Cardiac fibroblast (primary cell): ENCODE measurements at regions not wholly inside any gene's neighbourhood (a gene's known extent, or its start where the extent isn't known, plus 50 kb on each side); places are given as distances from the start of the nearest gene placed in this dataset.
"Not testable (repeated sequence)": the region's sequence is repeated elsewhere in the genome, so short reads cannot be mapped to it uniquely, and the experiment has no call there.

Experiments
- DNase-seq, 2 donors: peaks; one replicate each; pipeline versions ENCODE4 v3.0.0 to v3.0.0-alpha.2; 2010; ENCODE audit warnings: low read depth in 2 of 2
- H3K4me3 ChIP-seq, 2 donors: replicated peaks in 1 of 2; 1 replicate in 1 of 2; 2 replicates in 1 of 2; pipeline ENCODE4 v1.5.1; 2011; ENCODE audit warnings: low read depth in 2 of 2, low read length in 2 of 2, mild to moderate bottlenecking in 2 of 2, moderate library complexity in 1 of 2
- TF ChIP-seq, protein P1 (sequence below): IDR thresholded peaks from one replicate; pipeline ENCODE4 v1.5.1; 2011; ENCODE audit warnings: low read depth, mild to moderate bottlenecking, low read length, inconsistent platforms

DNA sequence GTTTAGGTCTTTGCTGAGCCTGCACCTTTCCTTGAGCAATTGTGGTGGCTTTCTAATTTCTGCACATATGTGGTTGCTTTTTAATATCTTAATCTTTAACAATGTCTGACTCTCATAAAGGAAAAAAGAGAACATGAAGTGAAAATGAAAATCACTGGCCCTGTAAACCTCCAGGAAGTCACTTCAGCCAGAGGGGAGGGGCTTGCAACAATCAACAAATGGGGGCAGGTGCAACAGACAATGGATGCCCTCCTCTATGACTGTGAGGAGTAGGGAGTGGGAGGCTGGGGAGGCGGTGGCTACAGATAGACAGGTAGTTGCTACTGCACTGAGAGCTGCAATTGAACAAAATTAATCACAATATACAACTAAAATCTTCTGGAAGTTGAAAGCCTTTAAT lies 1377.4 kb downstream of the XPNPEP1 start:
- H3K4me3 ChIP-seq: no peak overlapping the region
- no peak for DNase-seq
- TF ChIP-seq, protein P1, sequence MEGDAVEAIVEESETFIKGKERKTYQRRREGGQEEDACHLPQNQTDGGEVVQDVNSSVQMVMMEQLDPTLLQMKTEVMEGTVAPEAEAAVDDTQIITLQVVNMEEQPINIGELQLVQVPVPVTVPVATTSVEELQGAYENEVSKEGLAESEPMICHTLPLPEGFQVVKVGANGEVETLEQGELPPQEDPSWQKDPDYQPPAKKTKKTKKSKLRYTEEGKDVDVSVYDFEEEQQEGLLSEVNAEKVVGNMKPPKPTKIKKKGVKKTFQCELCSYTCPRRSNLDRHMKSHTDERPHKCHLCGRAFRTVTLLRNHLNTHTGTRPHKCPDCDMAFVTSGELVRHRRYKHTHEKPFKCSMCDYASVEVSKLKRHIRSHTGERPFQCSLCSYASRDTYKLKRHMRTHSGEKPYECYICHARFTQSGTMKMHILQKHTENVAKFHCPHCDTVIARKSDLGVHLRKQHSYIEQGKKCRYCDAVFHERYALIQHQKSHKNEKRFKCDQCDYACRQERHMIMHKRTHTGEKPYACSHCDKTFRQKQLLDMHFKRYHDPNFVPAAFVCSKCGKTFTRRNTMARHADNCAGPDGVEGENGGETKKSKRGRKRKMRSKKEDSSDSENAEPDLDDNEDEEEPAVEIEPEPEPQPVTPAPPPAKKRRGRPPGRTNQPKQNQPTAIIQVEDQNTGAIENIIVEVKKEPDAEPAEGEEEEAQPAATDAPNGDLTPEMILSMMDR: no peak

DNA sequence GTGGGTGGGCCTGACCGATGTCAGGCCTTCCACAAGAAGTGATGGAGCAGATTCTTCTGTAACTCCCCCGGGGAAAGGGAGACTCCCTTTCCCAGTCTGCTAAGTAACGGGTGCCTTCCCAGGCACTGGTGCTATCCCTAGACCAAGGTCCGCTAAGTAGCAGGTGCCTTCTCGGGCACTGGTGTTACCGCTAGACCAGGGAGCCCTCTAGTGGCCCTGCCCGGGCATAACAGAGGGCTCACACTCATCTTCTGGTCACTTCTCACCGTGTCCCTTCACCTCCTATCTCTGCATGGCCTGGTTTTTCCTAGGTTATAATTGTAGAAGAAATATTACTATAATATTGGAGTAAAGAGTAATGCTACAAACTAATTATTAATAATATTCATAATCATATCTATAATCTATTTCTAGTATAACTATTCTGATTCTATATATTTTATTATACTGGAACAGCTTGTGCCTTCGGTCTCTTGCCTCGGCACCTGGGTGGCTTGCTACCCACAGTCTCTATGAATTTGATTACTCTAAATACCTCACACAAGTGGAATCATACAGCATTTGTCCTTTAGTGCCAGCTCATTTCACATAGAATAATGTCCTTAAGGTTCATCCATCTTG lies 1378.7 kb downstream of the XPNPEP1 start:
- TF ChIP-seq, protein P1: peak; percentile 96
- peak; percentile 59 to 65 for DNase-seq
- H3K4me3 ChIP-seq: no peak overlapping the region

DNA sequence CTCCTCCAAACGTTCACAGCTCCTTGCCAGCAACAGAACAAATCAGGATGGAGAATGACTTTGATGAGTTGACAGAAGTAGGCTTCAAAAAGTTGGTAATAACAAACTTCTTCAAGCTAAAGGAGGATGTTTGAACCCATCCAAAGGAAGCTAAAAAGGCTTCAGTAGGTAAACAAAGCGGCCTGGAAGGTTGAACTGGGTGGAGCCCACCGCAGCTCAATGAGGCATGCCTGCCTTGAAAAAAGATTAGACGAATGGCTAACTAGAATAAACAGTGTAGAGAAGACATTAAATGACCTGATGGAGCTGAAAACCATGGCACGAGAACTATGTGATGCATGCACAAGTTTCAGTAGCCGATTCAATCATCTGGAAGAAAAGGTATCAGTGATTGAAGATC lies 1369.0 kb upstream of the SORCS1 start:
- DNase-seq, H3K4me3 ChIP-seq: not testable (repeated sequence)

DNA sequence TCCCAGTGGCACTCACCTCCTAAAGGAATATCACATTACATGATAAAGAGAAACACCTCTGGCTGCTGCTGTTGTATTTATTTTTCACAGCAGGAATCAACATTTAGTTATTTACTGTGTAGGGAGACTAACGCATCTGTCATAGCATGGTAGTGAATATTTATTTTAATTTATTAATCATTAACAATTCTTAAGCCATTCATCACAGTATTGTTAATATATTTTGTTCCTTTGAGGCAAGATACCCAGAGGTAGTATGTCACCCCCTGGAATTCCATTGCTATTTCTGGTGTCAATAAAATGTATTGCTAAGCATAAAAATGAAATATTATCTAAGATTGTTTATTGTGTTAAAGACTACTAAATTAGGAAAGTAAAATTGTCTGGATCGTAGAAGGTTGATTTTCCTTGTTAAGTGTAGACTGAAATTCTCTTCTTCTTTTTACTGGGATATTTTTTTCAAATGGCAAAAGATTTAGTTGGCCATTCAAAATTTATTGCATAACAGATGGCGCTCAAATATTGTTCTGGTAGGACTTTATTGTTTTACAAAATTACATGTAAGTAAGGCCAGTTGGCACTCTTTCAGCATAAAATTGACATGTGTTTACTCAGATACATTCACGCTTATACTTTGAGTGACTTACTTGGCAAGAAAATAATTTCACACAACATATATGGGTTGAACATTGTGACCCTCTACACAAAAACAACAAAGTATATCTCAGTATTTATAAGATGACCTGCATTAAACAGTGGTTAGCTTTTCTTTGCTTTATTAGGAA lies 1358.7 kb upstream of the SORCS1 start:
- DNase-seq: no peak
- TF ChIP-seq, protein P1: no peak
- H3K4me3 ChIP-seq: no peak overlapping the region

DNA sequence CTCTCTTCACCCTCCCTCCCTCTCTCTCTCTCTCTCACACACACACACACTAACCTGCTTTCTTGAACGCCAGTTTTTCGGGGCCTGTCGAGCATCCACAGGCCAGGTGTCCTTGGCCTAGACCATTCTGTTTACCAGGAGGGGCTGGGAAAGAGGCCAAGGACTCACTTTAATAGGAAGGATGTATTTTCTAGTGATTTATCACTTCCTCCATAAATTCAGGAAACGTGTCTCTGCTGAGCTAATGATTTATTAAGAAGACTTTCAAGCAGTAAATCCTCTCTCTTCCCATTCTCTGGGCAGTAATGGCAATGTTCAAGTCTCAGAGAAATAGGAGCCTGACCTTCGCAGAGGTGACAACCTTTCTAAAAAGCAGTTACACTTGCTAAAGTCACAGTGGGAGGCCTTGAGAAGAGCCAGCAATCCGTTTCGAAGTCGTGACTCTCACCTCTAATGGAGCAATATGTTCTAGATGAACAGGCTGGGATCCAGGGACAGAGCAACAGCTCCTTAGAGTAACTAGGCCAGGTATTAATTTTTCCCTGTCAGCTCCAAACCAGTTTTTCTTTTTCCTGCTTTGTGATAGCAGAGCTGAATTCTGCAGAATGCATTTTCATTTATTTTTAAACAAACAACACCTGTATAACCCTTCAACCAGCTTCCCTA lies 1357.5 kb upstream of the SORCS1 start:
- H3K4me3 ChIP-seq: no peak overlapping the region
- TF ChIP-seq, protein P1: no peak
- no peak for DNase-seq

DNA sequence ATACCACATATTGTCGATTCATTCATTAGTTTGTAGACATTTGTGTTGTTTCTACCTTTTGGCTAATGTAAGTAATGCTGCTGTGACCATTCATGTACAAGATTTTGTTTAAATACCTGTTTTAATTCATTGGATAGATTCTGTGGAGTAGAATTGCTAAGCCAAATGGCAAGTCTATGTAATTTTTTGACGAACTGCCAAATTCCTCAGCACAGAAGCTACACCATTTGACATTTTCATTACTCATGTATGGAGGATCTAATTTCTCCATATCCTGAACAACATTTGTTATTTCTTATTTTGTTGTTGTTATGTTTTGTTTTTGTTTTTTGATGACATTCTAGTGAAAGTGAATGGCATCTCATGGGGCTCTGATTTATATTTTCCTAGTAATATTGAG lies 1351.3 kb upstream of the SORCS1 start:
- H3K4me3 ChIP-seq: no peak overlapping the region
- peak in 1 of 2 donors; percentile 1 for DNase-seq
- TF ChIP-seq, protein P1: no peak

DNA sequence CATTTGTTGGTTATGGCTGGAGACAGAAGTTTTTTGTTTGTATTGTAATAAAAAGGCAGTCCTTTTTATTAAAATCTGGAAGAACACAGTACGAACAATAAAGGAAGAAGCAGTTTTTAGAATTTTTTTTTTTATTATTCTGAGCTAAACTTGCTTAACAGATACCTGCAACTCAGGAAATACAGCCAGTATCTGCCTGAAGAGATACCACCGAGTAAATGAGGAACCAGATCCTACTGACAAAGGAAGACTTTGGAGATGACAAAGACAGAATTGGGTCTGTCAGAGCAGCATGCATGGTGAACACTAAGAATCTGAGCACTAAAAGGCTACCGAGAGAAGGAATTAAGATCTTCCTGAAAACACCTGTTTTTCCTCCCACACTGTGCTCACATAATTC lies 1335.9 kb upstream of the SORCS1 start:
- DNase-seq: no peak
- TF ChIP-seq, protein P1: no peak
- no peak overlapping the region for H3K4me3 ChIP-seq
